NCI-H446 (cell line): ENCODE measurements at regions not wholly inside any gene's neighbourhood (a gene's known extent, or its start where the extent isn't known, plus 50 kb on each side); places are given as distances from the start of the nearest gene placed in this dataset.

Source experiments
- DNase-seq, 2 experiments: peaks; one replicate each; lab custom pipeline; 2025; lab: John Stamatoyannopoulos, UW

- no peak for DNase-seq
Measured at GRCh38 chr11:26035696-26036095, 296.2 kb upstream of the ANO3 start.

DNA sequence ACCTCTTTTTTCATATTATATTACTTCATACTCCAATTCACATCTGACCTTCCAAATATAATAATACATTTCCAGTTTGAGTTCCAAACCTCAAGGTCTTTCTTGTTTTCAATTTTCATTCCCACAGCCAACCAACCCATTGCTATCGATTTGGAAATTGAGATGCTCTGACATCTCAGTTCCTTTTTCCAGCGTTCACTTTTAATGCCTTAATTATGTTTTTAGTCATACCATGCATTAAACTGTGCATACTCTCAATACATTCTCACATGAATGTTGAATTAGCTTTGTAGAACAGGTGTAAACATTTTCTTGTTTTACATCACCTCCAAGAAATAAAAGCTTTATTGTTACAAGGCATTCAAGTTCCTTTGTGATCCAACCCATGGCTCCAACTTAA is 294.2 kb upstream of the ANO3 start:
- no peak for DNase-seq

- no peak for DNase-seq
Measured at GRCh38 chr11:26040339-26040738, 291.6 kb upstream of the ANO3 start.

DNA sequence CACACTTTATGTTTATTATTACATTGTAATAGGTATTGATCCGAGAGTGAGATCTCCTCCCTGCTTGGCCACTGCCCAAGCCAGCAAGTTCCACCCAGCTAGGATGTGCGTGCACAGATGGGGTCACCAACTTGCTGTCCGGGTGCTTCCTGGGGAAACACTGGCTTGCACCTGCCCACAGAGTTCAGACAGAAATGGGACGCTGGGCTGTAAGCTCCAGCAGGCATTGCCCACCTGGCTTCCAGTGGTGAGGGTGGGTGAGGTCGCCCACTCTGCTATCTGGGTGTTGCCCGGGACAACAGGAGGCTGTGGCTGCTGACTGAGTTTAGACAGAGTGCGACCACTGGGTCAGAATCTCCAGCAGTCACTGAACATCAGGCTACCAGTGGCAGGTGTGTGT is 289.8 kb upstream of the ANO3 start:
- no peak for DNase-seq

DNA sequence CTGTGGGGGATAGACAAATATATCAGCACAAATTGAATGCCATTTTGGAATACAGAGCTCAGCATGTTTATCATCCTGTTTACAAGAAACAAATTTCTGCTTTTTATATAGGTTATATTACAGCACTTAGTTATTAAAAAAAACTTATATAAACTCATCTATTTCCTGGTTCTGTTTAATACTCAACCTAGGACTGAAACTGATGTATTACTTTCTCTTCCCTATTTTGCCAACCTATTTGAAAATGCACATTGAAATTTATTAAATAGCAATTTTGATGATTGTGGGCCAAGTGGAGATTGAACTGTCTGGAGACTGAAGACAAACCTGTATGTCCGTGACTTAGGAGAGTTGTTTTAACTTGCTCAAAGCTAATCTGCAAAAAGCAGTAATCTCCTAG is 288.3 kb upstream of the ANO3 start:
- no peak for DNase-seq

- no peak for DNase-seq
Measured at GRCh38 chr11:26044389-26044788, 287.5 kb upstream of the ANO3 start.

DNA sequence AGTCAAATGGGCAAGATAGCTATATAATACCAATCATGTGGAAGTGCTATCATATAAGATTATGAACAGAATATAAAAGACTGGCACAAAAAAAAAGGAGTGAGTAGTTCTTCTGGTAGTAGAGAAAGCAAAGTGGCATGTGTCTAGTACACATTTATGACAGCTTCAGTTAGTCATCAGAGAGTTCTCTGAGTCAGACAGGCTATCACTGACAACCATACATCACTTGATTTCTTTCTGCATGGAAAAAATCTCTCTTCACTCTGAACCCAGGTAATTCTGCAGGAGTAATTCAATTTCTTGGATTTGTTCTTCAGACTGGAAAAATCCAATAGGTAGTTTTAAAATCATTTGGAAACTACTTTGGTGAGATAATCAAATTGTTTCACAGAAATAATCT is 286.8 kb upstream of the ANO3 start:
- no peak for DNase-seq

DNA sequence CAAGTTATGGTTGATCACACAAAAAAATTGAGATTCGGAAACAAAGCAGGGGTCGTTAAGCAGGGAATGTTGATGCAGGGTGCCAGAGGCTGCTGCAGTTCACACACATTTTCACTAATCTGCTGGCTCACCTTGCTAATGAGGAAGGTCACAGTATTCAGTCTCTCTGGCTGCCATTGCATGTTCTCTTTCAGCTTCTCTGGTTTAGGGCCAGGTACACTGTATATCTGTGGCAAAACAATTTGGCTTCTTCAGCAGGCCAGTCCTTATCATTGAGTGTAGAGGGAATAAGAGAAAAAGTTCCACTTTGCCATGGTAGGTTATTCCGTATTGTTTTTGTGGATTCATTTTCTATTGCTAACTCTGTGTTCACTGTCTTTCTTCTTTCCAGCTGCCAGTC is 283.7 kb upstream of the ANO3 start:
- no peak for DNase-seq

GRCh38 chr11:26053966-26054365 is 278.0 kb upstream of the ANO3 start:
- DNase-seq, result no peak

DNA sequence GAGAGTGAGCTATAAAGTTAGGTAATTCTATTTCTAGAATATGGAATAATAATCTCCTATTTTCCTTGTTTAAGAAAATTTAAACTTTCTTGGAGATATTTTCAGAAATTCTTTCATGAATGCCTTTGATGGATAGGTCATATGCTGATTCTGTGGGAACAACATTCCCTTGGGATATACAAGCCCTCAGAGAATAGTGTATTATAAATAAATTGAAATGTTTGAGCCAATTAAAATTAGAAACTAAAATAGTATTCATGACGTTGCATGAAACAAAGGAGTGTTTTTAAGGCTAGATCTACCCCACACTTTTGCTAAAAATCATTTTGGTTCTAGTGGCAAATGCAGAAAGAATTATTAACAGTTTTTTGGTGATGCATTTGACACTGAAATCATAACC is 269.3 kb upstream of the ANO3 start:
- no peak for DNase-seq

DNA sequence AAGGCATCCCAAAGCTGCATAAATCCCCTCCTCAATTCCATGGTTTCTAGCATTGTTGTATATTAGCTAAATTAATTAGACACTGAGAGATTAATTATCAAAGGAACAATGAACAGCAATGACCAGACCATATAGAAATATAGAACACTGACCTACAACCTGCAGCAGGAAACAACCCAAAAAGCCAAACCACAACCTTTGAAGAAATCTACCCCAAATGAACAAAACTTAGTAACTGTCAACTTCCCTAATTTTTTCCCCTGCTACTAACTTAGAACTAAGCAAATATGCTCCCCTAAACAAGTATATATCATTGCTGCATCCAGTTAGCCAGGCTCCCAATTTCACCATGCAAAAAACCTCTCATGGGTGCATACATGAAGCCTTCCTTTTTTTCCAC is 268.0 kb upstream of the ANO3 start:
- DNase-seq, result no peak

GRCh38 chr11:26065944-26066343 is 266.0 kb upstream of the ANO3 start:
- no peak for DNase-seq

DNA sequence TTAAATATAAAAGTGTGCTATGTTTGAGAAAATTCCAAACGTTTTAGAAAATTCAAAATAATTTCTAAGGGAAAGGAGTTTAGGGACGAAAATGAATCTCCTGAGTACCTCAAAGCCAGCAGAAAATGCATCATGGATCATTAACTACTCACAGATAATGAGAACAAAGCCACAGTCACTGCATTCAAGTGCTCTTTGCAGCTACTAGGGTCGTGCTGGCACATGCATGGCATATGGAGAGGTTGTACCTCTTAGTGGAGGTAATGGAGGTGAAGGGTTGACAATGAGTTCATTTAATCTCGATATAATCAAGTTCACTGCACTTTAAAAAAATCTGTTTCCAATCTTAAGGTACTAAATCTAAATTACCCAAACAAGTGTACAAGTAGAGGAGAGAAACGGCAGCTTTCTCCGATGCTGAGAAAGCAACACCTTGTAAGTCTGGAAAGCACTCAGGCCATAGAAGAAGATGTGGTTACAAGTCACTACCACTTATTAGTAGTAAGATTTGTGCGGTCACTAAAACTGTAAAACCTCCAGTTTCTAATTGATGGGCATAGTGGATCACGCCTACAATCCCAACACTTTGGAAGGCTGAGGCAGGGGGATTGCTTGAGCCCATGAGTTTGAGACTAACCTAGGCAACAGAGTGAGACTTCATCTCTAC is 261.1 kb upstream of the ANO3 start:
- no peak for DNase-seq

DNA sequence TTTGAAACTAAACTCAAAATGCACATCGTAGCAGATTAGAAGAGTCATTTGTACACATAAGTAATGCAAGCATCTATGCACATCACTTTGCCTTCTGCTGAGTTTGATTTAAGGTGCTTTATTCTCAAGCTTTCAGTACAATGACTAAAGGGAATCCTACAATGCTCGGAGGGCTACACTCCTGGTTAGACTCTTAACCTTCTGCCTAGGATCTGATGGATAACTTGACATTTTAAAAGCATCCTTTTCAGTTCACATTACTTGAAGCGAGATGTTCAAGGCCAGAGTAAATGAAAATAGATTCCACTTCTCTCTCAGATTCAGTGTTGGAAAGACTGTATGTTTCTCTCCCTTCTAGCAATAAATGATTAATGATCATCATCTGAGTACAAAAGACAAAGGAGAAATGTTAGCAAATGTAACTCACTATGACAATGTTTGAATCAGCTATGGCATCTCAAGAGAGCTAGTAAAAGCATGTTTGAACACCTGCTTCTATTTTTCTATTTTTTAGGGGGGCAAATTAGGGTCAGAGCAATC is 259.2 kb upstream of the ANO3 start:
- no peak for DNase-seq

DNA sequence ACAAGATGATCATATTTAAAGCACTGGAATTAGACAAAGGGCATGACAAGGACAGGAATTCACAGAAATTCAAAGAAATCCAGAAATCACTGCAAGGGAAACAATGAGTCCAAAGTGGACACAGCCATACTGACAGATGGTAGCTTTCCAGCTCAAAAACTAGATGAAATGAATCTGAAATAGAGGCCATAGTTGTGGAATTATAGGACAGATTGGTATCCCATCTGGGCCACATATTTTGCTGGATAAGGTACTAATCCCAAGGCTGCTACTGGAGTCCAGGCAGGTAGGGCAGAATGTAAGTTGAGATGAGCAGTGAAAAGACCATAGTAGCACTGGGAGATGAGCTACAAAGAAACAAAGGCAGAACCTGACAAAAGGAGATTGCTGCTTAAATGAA is 258.3 kb upstream of the ANO3 start:
- DNase-seq, result no peak

DNA sequence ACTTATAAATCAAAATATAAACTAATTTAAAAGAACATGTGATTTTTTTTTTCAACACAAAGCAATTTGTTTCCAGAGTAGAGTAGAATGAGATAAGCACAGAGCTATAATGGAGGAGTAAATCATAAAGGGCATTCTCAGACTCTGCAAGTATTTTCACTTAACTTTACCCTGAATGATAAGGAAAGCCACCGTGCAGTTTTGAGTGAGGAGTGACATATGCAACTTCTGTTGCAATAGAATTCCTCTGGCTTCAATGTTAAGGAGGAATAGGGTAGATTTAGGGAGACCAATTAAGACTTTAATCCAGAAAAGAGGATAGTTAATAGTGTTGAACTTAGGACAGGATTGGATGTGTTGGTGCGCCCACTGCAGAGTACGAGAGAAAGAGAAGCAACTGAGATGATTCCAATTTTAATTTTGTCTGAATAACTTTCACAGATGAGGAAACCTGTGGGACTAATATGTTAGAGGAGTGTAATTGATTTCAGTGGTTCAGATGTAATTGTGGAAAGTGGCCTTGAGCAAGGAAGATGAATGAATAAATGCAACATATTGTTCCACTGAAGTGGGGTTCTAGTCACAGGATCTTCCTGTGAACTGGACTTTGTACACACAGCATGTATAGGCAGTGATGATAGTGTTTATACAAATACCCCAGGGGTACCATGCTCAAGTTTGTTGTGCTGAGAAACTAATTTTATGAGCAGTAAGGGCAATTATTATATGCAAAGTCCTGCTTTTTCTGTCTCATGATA is 255.5 kb upstream of the ANO3 start:
- DNase-seq, result no peak

GRCh38 chr11:26078231-26078821 is 253.6 kb upstream of the ANO3 start:
- no peak for DNase-seq

- DNase-seq, result no peak
Measured at GRCh38 chr11:26084313-26084712, 247.6 kb upstream of the ANO3 start.

- DNase-seq, result no peak
Measured at GRCh38 chr11:26086028-26086427, 245.9 kb upstream of the ANO3 start.

GRCh38 chr11:26087120-26087935 is 244.6 kb upstream of the ANO3 start:
- DNase-seq, result no peak

DNA sequence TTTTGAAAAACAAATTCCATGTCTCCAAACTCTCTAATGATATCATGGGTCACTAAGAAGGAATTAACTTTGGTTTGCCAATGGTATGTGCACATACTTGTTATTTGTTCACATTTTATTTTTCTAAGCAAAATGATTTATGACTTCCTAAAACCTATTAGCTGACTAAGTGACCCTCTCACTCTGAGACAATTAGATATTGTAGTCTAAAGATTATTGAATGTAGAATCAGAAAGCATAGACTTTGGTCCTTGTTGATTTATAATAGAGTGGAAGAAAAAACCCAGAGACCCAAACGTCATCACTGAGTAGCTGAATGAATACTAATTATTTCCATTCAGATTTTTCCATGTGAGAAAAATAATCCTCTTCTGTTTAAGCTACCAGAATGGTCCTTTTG is 243.5 kb upstream of the ANO3 start:
- DNase-seq, result no peak

DNA sequence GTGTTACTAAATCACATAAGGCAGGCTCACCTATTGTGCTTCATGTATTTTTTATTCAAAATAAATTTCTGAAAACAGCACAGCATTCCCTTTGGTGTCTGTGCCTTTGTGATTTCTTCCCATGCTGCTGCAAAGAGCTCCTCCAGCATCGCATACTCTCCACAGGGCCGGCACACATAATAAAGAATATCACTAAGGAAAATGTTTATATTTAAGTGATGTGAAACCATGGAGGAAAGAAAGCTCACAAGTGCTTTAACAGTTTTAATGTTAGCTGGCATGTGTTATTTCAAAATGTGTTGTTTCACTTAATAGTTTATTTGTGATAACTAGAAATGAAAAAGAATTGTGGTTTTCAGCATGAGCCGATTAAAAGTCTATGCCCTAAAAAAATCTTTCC is 241.3 kb upstream of the ANO3 start:
- DNase-seq, result no peak
